ENCODE measurements at regions not wholly inside any gene's neighbourhood (a gene's known extent, or its start where the extent isn't known, plus 50 kb on each side); places are given as distances from the start of the nearest gene placed in this dataset.

DNA sequence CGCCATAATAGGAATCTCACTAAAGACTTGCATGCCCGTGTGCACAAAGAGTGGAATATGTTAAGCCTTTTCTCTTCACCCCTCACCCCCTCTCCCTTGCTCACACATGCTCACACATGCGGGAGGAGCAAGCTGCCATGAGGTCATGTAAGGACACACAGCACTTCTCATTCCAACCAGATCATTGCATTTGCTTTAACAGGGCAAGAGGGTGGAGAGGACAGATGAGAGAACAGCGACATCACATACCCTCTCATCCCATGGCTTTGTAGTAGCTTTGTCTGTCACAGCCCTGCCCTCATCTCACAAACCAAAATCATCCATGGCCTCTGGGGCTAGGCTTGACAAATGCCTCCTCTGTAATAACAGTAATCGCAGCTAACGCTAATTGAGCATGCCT is 145.6 kb upstream of the FRY start:
- TF ChIP-seq, protein P1, sequence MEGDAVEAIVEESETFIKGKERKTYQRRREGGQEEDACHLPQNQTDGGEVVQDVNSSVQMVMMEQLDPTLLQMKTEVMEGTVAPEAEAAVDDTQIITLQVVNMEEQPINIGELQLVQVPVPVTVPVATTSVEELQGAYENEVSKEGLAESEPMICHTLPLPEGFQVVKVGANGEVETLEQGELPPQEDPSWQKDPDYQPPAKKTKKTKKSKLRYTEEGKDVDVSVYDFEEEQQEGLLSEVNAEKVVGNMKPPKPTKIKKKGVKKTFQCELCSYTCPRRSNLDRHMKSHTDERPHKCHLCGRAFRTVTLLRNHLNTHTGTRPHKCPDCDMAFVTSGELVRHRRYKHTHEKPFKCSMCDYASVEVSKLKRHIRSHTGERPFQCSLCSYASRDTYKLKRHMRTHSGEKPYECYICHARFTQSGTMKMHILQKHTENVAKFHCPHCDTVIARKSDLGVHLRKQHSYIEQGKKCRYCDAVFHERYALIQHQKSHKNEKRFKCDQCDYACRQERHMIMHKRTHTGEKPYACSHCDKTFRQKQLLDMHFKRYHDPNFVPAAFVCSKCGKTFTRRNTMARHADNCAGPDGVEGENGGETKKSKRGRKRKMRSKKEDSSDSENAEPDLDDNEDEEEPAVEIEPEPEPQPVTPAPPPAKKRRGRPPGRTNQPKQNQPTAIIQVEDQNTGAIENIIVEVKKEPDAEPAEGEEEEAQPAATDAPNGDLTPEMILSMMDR (IDR thresholded peaks at IDR 0.05) = no peak
- no peak for TF ChIP-seq EZH2 (IDR thresholded peaks at IDR 0.05; ENCODE audit: borderline replicate concordance, insufficient read depth, low read depth, low read length, poor library complexity, severe bottlenecking)

Measured in B cell (primary cell).